H1 (cell line): ENCODE measurements at regions not wholly inside any gene's neighbourhood (a gene's known extent, or its start where the extent isn't known, plus 50 kb on each side); places are given as distances from the start of the nearest gene placed in this dataset.

ENCODE experiments used
- CTCF ChIA-PET: fragments of 300-600 bp; sonication (Branson Sonifier 250); formaldehyde crosslinking; loops from one replicate; lab custom pipeline; 2021; ENCODE audit not compliant: partially characterized antibody; lab: Charles Lee
- POLR2A ChIA-PET: fragments of 300-600 bp; sonication (Branson Sonifier 250); formaldehyde crosslinking; loops from one replicate; lab custom pipeline; 2021; ENCODE audit warnings: inconsistent platforms; ENCODE audit not compliant: partially characterized antibody; lab: Charles Lee
- DNase-seq, 2 experiments: peaks; one replicate each; pipeline versions ENCODE4 v3.0.0 to v3.0.0-alpha.2; 2010 to 2022; ENCODE audit warnings: low spot score in 2 of 2, low read depth in 1 of 2, mixed read lengths in 1 of 2
- FAIRE-seq: peaks from 2 replicates; lab custom pipeline; 2011; peaks lifted over from hg19 to GRCh38; lab: Jason Lieb, UNC
- H2AFZ ChIP-seq: 2 replicates; pipeline ENCODE4 v1.8.1; 2012; ENCODE audit warnings: low read length, inconsistent platforms
- H2AK5ac ChIP-seq: 2 replicates; pipeline ENCODE4 v1.6.1; 2013; ENCODE audit warnings: low read depth, low read length
- H2BK120ac ChIP-seq: replicated peaks from 2 replicates; pipeline ENCODE3; 2013; ENCODE audit warnings: low read depth, low read length, inconsistent platforms
- H2BK12ac ChIP-seq: 2 replicates; pipeline ENCODE4 v1.6.1; 2013; ENCODE audit warnings: low read depth, low read length
- H2BK15ac ChIP-seq: 2 replicates; pipeline ENCODE4 v1.6.1; 2013; ENCODE audit warnings: low read length
- H2BK20ac ChIP-seq: 2 replicates; pipeline ENCODE4 v1.6.1; 2013; ENCODE audit warnings: low read length
- H2BK5ac ChIP-seq: 2 replicates; pipeline ENCODE4 v1.6.1; 2013; ENCODE audit warnings: low read depth, low read length
- H3K14ac ChIP-seq: 2 replicates; pipeline ENCODE4 v1.6.1; 2013; ENCODE audit warnings: inconsistent platforms; ENCODE audit not compliant: insufficient read length
- H3K18ac ChIP-seq: 2 replicates; pipeline ENCODE4 v1.6.1; 2013; ENCODE audit warnings: low read length; ENCODE audit errors: extremely low read depth
- H3K23ac ChIP-seq: 2 replicates; pipeline ENCODE4 v1.6.1; 2013; ENCODE audit warnings: inconsistent platforms; ENCODE audit not compliant: insufficient read length
- H3K23me2 ChIP-seq: 2 replicates; pipeline ENCODE4 v1.6.1; 2013; ENCODE audit warnings: low read depth, low read length
- H3K27ac ChIP-seq: 2 replicates; pipeline ENCODE4 v1.6.1; 2011; ENCODE audit warnings: low read depth, low read length, inconsistent platforms
- H3K27me3 ChIP-seq, 4 experiments: replicated peaks in 1 of 4; 1 replicate in 1 of 4; 2 replicates in 3 of 4; pipeline versions ENCODE4 v1.6.1 to v1.8.1; 2011 to 2013; ENCODE audit warnings: low read length in 3 of 4, mild to moderate bottlenecking in 3 of 4, inconsistent platforms in 2 of 4, mixed read lengths in 2 of 4, moderate library complexity in 1 of 4; ENCODE audit not compliant: control insufficient read depth in 3 of 4, insufficient read depth in 3 of 4; ENCODE audit errors: extremely low read depth in 1 of 4
- H3K36me3 ChIP-seq, 4 experiments: 2 replicates each; pipeline versions ENCODE4 v1.6.1 to v1.8.1; 2011 to 2013; ENCODE audit warnings: mild to moderate bottlenecking in 4 of 4, low read length in 3 of 4, moderate library complexity in 2 of 4, control low read depth in 1 of 4, inconsistent platforms in 1 of 4; ENCODE audit not compliant: insufficient read depth in 4 of 4, control insufficient read depth in 2 of 4
- H3K4ac ChIP-seq: replicated peaks from 2 replicates; pipeline ENCODE3; 2013; ENCODE audit warnings: low read length, low read depth, mixed read lengths, inconsistent platforms; ENCODE audit not compliant: insufficient read length
- H3K4me1 ChIP-seq, 4 experiments: replicated peaks in 1 of 4; 1 replicate in 1 of 4; 2 replicates in 3 of 4; pipeline versions ENCODE4 v1.6.1 to v1.8.1; 2011 to 2013; ENCODE audit warnings: low read length in 3 of 4, inconsistent platforms in 2 of 4, mixed read lengths in 1 of 4; ENCODE audit not compliant: insufficient read depth in 4 of 4, control insufficient read depth in 3 of 4
- H3K4me2 ChIP-seq, 2 experiments: 2 replicates each; pipeline versions ENCODE4 v1.6.1 to v1.8.1; 2011 to 2013; ENCODE audit warnings: low read depth in 2 of 2, low read length in 2 of 2, control low read depth in 1 of 2, inconsistent platforms in 1 of 2, mild to moderate bottlenecking in 1 of 2; ENCODE audit not compliant: insufficient read depth in 1 of 2
- H3K4me3 ChIP-seq, 4 experiments: fragments of 200-600, 300-600 bp in 1 of 4; sonication (generic), shearing (Covaris generic), sonication (Bioruptor Twin) in 1 of 4; 2 replicates each; pipeline versions ENCODE4 v1.5.1 to v1.8.1; 2011 to 2016; ENCODE audit warnings: low read length in 4 of 4, low read depth in 3 of 4, control low read depth in 2 of 4, inconsistent platforms in 2 of 4, mild to moderate bottlenecking in 2 of 4, mixed read lengths in 1 of 4, moderate library complexity in 1 of 4; ENCODE audit not compliant: insufficient read depth in 2 of 4; ENCODE audit errors: extremely low read depth in 1 of 4
- H3K56ac ChIP-seq: replicated peaks from 2 replicates; pipeline ENCODE3; 2013; ENCODE audit warnings: low read depth, mild to moderate bottlenecking, mixed read lengths, low read length, inconsistent platforms; ENCODE audit not compliant: insufficient read length
- H3K79me1 ChIP-seq: 2 replicates; pipeline ENCODE4 v1.6.1; 2013; ENCODE audit warnings: low read depth, low read length, control low read depth
- H3K79me2 ChIP-seq, 2 experiments: 2 replicates each; pipeline versions ENCODE4 v1.6.1 to v1.8.1; 2012 to 2013; ENCODE audit warnings: low read length in 2 of 2, mild to moderate bottlenecking in 2 of 2, inconsistent platforms in 1 of 2; ENCODE audit not compliant: insufficient read depth in 2 of 2, control insufficient read depth in 1 of 2
- H3K9ac ChIP-seq, 4 experiments: replicated peaks in 1 of 4; 1 replicate in 1 of 4; 2 replicates in 3 of 4; pipeline versions ENCODE4 v1.6.1 to v1.8.1; 2011 to 2013; ENCODE audit warnings: low read depth in 3 of 4, low read length in 3 of 4, control low read depth in 2 of 4, mild to moderate bottlenecking in 2 of 4, moderate library complexity in 2 of 4, inconsistent platforms in 1 of 4; ENCODE audit errors: extremely low read depth in 1 of 4
- H3K9me3 ChIP-seq, 2 experiments: 2 replicates each; pipeline versions ENCODE4 v1.6.1 to v1.8.1; 2012 to 2013; ENCODE audit warnings: mild to moderate bottlenecking in 2 of 2, moderate library complexity in 2 of 2, control low read depth in 1 of 2, inconsistent platforms in 1 of 2, low read depth in 1 of 2, low read length in 1 of 2, mixed read lengths in 1 of 2; ENCODE audit not compliant: insufficient read depth in 2 of 2
- H4K20me1 ChIP-seq, 2 experiments: replicated peaks in 1 of 2; 2 replicates each; pipeline versions ENCODE3 to v1.8.1; 2011 to 2013; ENCODE audit warnings: inconsistent platforms in 2 of 2, low read length in 2 of 2, mild to moderate bottlenecking in 1 of 2; ENCODE audit not compliant: insufficient read depth in 2 of 2, control insufficient read depth in 1 of 2
- H4K5ac ChIP-seq: 2 replicates; pipeline ENCODE4 v1.6.1; 2013; ENCODE audit warnings: low read length, low read depth, mixed read lengths, inconsistent platforms; ENCODE audit not compliant: insufficient read length
- H4K8ac ChIP-seq: 2 replicates; pipeline ENCODE4 v1.8.0; 2013; ENCODE audit warnings: mild to moderate bottlenecking, moderate library complexity, low read length, inconsistent platforms; ENCODE audit not compliant: insufficient read depth; ENCODE audit errors: extremely low read depth
- H4K91ac ChIP-seq: replicated peaks from 2 replicates; pipeline ENCODE3; 2013; ENCODE audit warnings: low read length, mixed read lengths, inconsistent platforms; ENCODE audit not compliant: insufficient read length
- ASH2L ChIP-seq: fragments of 200-600, 300-600 bp; sonication (generic); IDR thresholded peaks from one replicate; pipeline ENCODE4 v1.7.1; 2017; ENCODE audit warnings: low read length
- BRCA1 ChIP-seq: IDR thresholded peaks from 2 replicates; pipeline ENCODE4 v1.6.1; 2012; ENCODE audit warnings: low read depth, low read length, improper control_type of control experiment
- EGR1 ChIP-seq: IDR thresholded peaks from 2 replicates; pipeline ENCODE4 v1.6.1; 2011; ENCODE audit warnings: low read depth, low read length, borderline replicate concordance
- GABPA ChIP-seq: IDR thresholded peaks from 2 replicates; pipeline ENCODE4 v1.6.1; 2011; ENCODE audit warnings: mild to moderate bottlenecking, low read length, moderate library complexity, borderline replicate concordance; ENCODE audit not compliant: insufficient read depth
- JUND ChIP-seq: IDR thresholded peaks from 2 replicates; pipeline ENCODE4 v1.6.1; 2011; ENCODE audit warnings: mild to moderate bottlenecking, improper control_type of control experiment, low read length
- KDM1A ChIP-seq: fragments of 200-600, 300-600 bp; sonication (generic); IDR thresholded peaks from 2 replicates; pipeline ENCODE4 v1.7.1; 2016; ENCODE audit warnings: mild to moderate bottlenecking, low read length, borderline replicate concordance
- KDM4A ChIP-seq: IDR thresholded peaks from one replicate; pipeline ENCODE4 v1.7.1; 2012; ENCODE audit warnings: low read depth, mild to moderate bottlenecking, moderate library complexity, low read length, inconsistent platforms; ENCODE audit not compliant: severe bottlenecking
- MAFK ChIP-seq: IDR thresholded peaks from 2 replicates; pipeline ENCODE4 v1.6.1; 2012; ENCODE audit warnings: low read depth, mild to moderate bottlenecking, improper control_type of control experiment, low read length
- POLR2AphosphoS5 ChIP-seq: IDR thresholded peaks from 2 replicates; pipeline ENCODE4 v1.6.1; 2011; ENCODE audit warnings: low read depth, low read length
- RXRA ChIP-seq: IDR thresholded peaks from 2 replicates; pipeline ENCODE4 v1.6.1; 2011; ENCODE audit warnings: low read depth, mild to moderate bottlenecking, low read length, moderate library complexity; ENCODE audit not compliant: insufficient read depth
- SP4 ChIP-seq: IDR thresholded peaks from 2 replicates; pipeline ENCODE4 v1.6.1; 2012; ENCODE audit warnings: low read length, inconsistent platforms
- SRF ChIP-seq: IDR thresholded peaks from 2 replicates; pipeline ENCODE4 v1.6.1; 2011; ENCODE audit warnings: mild to moderate bottlenecking, low read depth, low read length, moderate library complexity
- SUZ12 ChIP-seq: fragments of 200-600 bp; sonication (generic); IDR thresholded peaks from 2 replicates; pipeline ENCODE4 v1.6.1; 2012; ENCODE audit warnings: mild to moderate bottlenecking, inconsistent platforms, low read length, moderate library complexity, mixed read lengths
- TAF7 ChIP-seq: optimal IDR thresholded peaks from 2 replicates; pipeline ENCODE3; 2011; ENCODE audit warnings: low read depth, mild to moderate bottlenecking, inconsistent platforms, low read length, moderate library complexity, borderline replicate concordance
- TCF12 ChIP-seq: IDR thresholded peaks from 2 replicates; pipeline ENCODE4 v1.6.1; 2011; ENCODE audit warnings: low read depth, mild to moderate bottlenecking, low read length
- ZNF274 ChIP-seq: IDR thresholded peaks from 2 replicates; pipeline ENCODE4 v1.7.0; 2012; ENCODE audit warnings: low read length, borderline replicate concordance; ENCODE audit errors: extremely low read depth
- WGBS, 2 experiments: shearing (Covaris generic) in 1 of 2; methylation state at CpG; one replicate each; pipeline versions ENCODE4 v1.1.6 to v1.1.7; 2013 to 2015; ENCODE audit warnings: low lambda C conversion rate in 2 of 2, mixed read lengths in 2 of 2, inconsistent platforms in 1 of 2, low coverage in 1 of 2, missing lambda C conversion rate in 1 of 2; ENCODE audit not compliant: insufficient replicate concordance in 2 of 2, insufficient coverage in 1 of 2, insufficient read length in 1 of 2; ENCODE audit errors: extremely low coverage in 1 of 2, missing lambda C conversion rate in 1 of 2; 5-methylcytosine and 5-hydroxymethylcytosine counted together

DNA sequence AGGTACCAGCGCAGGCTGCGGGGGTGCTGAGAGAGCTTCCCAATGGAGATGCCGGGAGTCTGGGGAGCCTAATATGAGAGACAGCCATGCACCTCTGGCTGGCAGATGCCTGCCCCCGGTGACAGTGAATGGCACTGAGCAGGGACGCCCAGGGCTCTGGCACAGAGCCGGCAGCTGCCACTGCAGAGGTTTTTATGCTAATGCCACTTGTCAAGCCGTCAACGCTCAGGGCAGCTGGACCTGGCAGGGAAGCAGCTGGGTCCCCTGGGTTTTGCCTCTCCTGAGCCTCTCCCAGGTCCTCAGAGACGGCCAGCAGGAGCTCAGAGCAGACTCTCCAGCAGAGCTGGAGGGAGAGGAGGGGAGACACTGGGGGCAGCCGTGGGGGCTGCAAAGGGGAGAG lies 573.6 kb downstream of the BUD13 start:
- POLR2A ChIA-PET: interaction anchor here (0.7 kb wide), 1 partner anchor 9 kb away, joined by 3 read pairs; no protein-coding TSS in a partner anchor
- peaks cover 2% of the 10 kb centered on the region in 2 experiments for H4K20me1 ChIP-seq
- no peak overlapping the region for H2BK5ac ChIP-seq
- no peak overlapping the region for H2BK120ac ChIP-seq
- CTCF ChIA-PET: interaction anchor here (0.8 to 4.2 kb wide), 7 partner anchors 15 to 245 kb away, joined by 3 to 22 read pairs (median 3); no protein-coding TSS in a partner anchor
- H4K91ac ChIP-seq: no peak overlapping the region
- H2AFZ ChIP-seq: no peak overlapping the region
- H3K23ac ChIP-seq: no peak overlapping the region
- H3K4me1 ChIP-seq: peaks cover 0 to 4% (median 2%) of the 10 kb centered on the region in 4 experiments; a peak in 4 of 7 replicates
- 72% methylated on average over 7 of the region's 10 CpGs; no CpG with 5 or more reads in 1 of the 2 experiments for WGBS, 2 experiments
- no peak overlapping the region for H3K56ac ChIP-seq
- H2AK5ac ChIP-seq: no peak overlapping the region
- no peak overlapping the region for H2BK20ac ChIP-seq
- no peaks in the 10 kb centered on the region for H3K79me1 ChIP-seq
- H3K4ac ChIP-seq: no peak overlapping the region
- H2BK12ac ChIP-seq: no peak overlapping the region
- H3K79me2 ChIP-seq: no peaks in the 10 kb centered on the region
- DNase-seq: no peak
- H2BK15ac ChIP-seq: no peak overlapping the region
- no peaks in the 10 kb centered on the region; a peak in 1 of 7 replicates for H3K27me3 ChIP-seq
- H4K5ac ChIP-seq: no peak overlapping the region
- no peak overlapping the region for H3K9ac ChIP-seq
- no peak overlapping the region for H3K4me2 ChIP-seq
- no peaks in the 10 kb centered on the region for H3K36me3 ChIP-seq
- H3K18ac ChIP-seq: no peak overlapping the region
- H3K4me3 ChIP-seq: no peak overlapping the region
- no peaks in the 10 kb centered on the region for H3K23me2 ChIP-seq
- no peaks in the 10 kb centered on the region for H3K9me3 ChIP-seq
- H3K14ac ChIP-seq: no peak overlapping the region
- no peak overlapping the region for H3K27ac ChIP-seq
- H4K8ac ChIP-seq: no peak overlapping the region
- no peak for FAIRE-seq
- TF ChIP-seq POLR2AphosphoS5: no peak
- no peak for TF ChIP-seq SRF
- no peak for TF ChIP-seq KDM1A
- no peak for TF ChIP-seq RXRA
- no peak for TF ChIP-seq SP4
- TF ChIP-seq TCF12: no peak
- TF ChIP-seq GABPA: no peak
- no peak for TF ChIP-seq SUZ12
- no peak for TF ChIP-seq KDM4A
- TF ChIP-seq ZNF274: no peak
- TF ChIP-seq ASH2L: no peak
- TF ChIP-seq BRCA1: no peak
- TF ChIP-seq MAFK: no peak
- no peak for TF ChIP-seq TAF7
- TF ChIP-seq EGR1: no peak
- TF ChIP-seq JUND: no peak
